OCI-LY7 (cell line): ENCODE measurements at regions not wholly inside any gene's neighbourhood (a gene's known extent, or its start where the extent isn't known, plus 50 kb on each side); places are given as distances from the start of the nearest gene placed in this dataset.

Experiments
- BruUV-seq: library from RNA; stranded (reverse); fragments of 400-500 nt; replicated peaks from 2 replicates; lab custom pipeline; 2021; lab: Mats Ljungman, UMichigan
- CTCF ChIA-PET: fragments of 300-600 bp; sonication (Branson Sonifier 250); formaldehyde crosslinking; loops from one replicate; lab custom pipeline; 2022; ENCODE audit warnings: antibody characterized with exemption; ENCODE audit not compliant: unreplicated experiment; lab: Charles Lee
- POLR2A ChIA-PET: fragments of 300-600 bp; sonication (Branson Sonifier 250); formaldehyde crosslinking; loops from one replicate; lab custom pipeline; 2022; ENCODE audit warnings: antibody characterized with exemption; lab: Charles Lee
- DNase-seq: peaks from one replicate; pipeline ENCODE4 v3.0.0-alpha.2; 2015; ENCODE audit warnings: low spot score
- H2AFZ ChIP-seq: fragments of 200-600 bp; sonication (generic), shearing (Covaris generic); 2 replicates; pipeline ENCODE4 v1.6.1; 2014; ENCODE audit warnings: mild to moderate bottlenecking, antibody characterized with exemption, low read length, moderate library complexity
- H3K27ac ChIP-seq: fragments of 200-600 bp; sonication (generic); 2 replicates; pipeline ENCODE4 v1.5.1; 2014; ENCODE audit warnings: mixed run types, low read depth, mild to moderate bottlenecking, moderate library complexity, low read length, inconsistent platforms; ENCODE audit not compliant: poor library complexity, severe bottlenecking
- H3K36me3 ChIP-seq: fragments of 200-600 bp; sonication (generic); 2 replicates; pipeline ENCODE4 v1.6.1; 2014; ENCODE audit warnings: mild to moderate bottlenecking, antibody characterized with exemption, low read length, moderate library complexity, mixed read lengths; ENCODE audit not compliant: insufficient read depth
- H3K4me1 ChIP-seq: fragments of 200-600 bp; sonication (generic); 2 replicates; pipeline ENCODE4 v1.5.1; 2014; ENCODE audit warnings: mild to moderate bottlenecking, low read length; ENCODE audit not compliant: insufficient read depth, poor library complexity, severe bottlenecking
- H3K4me2 ChIP-seq: fragments of 200-600 bp; sonication (generic); 2 replicates; pipeline ENCODE4 v1.6.1; 2014; ENCODE audit warnings: mild to moderate bottlenecking, low read length
- H3K4me3 ChIP-seq: fragments of 200-600 bp; sonication (generic); 2 replicates; pipeline ENCODE4 v1.5.1; 2014; ENCODE audit warnings: mild to moderate bottlenecking, low read depth, low read length; ENCODE audit not compliant: poor library complexity, severe bottlenecking
- H3K79me2 ChIP-seq: fragments of 200-600 bp; sonication (generic); 2 replicates; pipeline ENCODE4 v1.6.1; 2016; ENCODE audit warnings: low read depth, mild to moderate bottlenecking, low read length, moderate library complexity, mixed read lengths; ENCODE audit not compliant: insufficient read depth
- H3K9me2 ChIP-seq: fragments of 200-600 bp; sonication (generic); 2 replicates; pipeline ENCODE4 v1.6.1; 2016; ENCODE audit warnings: mild to moderate bottlenecking, low read length, mixed read lengths; ENCODE audit not compliant: insufficient read depth
- H3K9me3 ChIP-seq: fragments of 200-600 bp; sonication (generic); 2 replicates; pipeline ENCODE4 v1.6.1; 2014; ENCODE audit warnings: mild to moderate bottlenecking, mixed run types, low read length, mixed read lengths
- H4K20me1 ChIP-seq: fragments of 200-600 bp; sonication (generic); 2 replicates; pipeline ENCODE4 v1.6.1; 2014; ENCODE audit warnings: mild to moderate bottlenecking, antibody characterized with exemption, low read length, moderate library complexity, mixed read lengths; ENCODE audit not compliant: insufficient read depth
- EZH2phosphoT487 ChIP-seq: fragments of 200-600 bp; sonication (generic); IDR thresholded peaks from 2 replicates; pipeline ENCODE4 v1.6.1; 2018; ENCODE audit warnings: low read depth, borderline replicate concordance, mild to moderate bottlenecking, mixed run types, antibody characterized with exemption, low read length, moderate library complexity, mixed read lengths
- intact Hi-C: fragments of 100-400 bp; cut with micrococcal nuclease; formaldehyde crosslinking; loops from one replicate; pipeline ENCODE4 v1.10.0; 2022; ENCODE audit not compliant: unreplicated experiment
- TF ChIP-seq, protein P1 (sequence below): fragments of 200-600 bp; sonication (generic); conservative IDR thresholded peaks from 2 replicates; pipeline ENCODE4 v1.5.1; 2014; ENCODE audit warnings: mild to moderate bottlenecking, antibody characterized with exemption, low read length, moderate library complexity, mixed read lengths

DNA sequence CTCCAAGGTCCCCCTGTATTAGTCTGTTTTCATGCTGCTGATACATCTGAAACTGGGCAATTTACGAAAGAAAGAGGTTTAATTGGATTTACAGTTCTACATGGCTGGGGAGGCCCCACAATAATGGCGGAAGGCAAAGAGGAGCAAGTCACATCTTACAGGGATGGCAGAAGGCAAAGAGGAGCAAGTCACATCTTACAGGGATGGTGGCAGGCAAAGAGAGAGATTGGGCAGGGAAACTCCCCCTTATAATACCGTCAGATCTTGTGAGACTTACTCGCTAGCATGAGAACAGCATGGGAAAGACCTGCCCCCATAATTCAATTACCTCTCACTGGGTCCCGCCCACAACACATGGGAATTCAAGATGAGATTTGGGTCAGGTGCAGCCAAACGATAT is 50.0 kb upstream of the FARP1 start:
- DNase-seq = no peak
- ChIA-PET POLR2A (interaction anchor here (0.8 kb wide), 1 partner anchor 311 kb away, joined by 3 read pairs; no protein-coding TSS in a partner anchor), CTCF (no interaction called here)
- H3K4me2 ChIP-seq = no peak overlapping the region
- no peaks in the 10 kb centered on the region for H3K9me3 ChIP-seq
- no peak overlapping the region for H3K4me3 ChIP-seq
- H3K79me2 ChIP-seq = no peaks in the 10 kb centered on the region
- no TSS peak for BruUV-seq
- H3K4me1 ChIP-seq = no peaks in the 10 kb centered on the region
- H4K20me1 ChIP-seq = no peaks in the 10 kb centered on the region
- no peaks in the 10 kb centered on the region for H3K36me3 ChIP-seq
- H2AFZ ChIP-seq = no peak overlapping the region
- intact Hi-C loops = no loop called here
- TF ChIP-seq, protein P1, sequence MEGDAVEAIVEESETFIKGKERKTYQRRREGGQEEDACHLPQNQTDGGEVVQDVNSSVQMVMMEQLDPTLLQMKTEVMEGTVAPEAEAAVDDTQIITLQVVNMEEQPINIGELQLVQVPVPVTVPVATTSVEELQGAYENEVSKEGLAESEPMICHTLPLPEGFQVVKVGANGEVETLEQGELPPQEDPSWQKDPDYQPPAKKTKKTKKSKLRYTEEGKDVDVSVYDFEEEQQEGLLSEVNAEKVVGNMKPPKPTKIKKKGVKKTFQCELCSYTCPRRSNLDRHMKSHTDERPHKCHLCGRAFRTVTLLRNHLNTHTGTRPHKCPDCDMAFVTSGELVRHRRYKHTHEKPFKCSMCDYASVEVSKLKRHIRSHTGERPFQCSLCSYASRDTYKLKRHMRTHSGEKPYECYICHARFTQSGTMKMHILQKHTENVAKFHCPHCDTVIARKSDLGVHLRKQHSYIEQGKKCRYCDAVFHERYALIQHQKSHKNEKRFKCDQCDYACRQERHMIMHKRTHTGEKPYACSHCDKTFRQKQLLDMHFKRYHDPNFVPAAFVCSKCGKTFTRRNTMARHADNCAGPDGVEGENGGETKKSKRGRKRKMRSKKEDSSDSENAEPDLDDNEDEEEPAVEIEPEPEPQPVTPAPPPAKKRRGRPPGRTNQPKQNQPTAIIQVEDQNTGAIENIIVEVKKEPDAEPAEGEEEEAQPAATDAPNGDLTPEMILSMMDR = no peak
- TF ChIP-seq EZH2phosphoT487 = no peak
- H3K27ac ChIP-seq = no peak overlapping the region
- H3K9me2 ChIP-seq = no peaks in the 10 kb centered on the region
